HG02759 (cell line): ENCODE measurements at regions not wholly inside any gene's neighbourhood (a gene's known extent, or its start where the extent isn't known, plus 50 kb on each side); places are given as distances from the start of the nearest gene placed in this dataset.

Experiments
- ATAC-seq: cut with Tn5 transposase; IDR thresholded peaks from one replicate; pipeline ENCODE4 v1.9.1; 2021; ENCODE audit warnings: mild to moderate bottlenecking, moderate library complexity; ENCODE audit not compliant: unreplicated experiment

- ATAC-seq = no peak
Observed at GRCh38 chr3:30290479-30290878, 315.9 kb upstream of the TGFBR2 start.

- no peak for ATAC-seq
Observed at GRCh38 chr3:30292192-30292893, 314.1 kb upstream of the TGFBR2 start.

GRCh38 chr3:30293621-30294240 lies 312.7 kb upstream of the TGFBR2 start:
- ATAC-seq = no peak

GRCh38 chr3:30294241-30294667 lies 312.1 kb upstream of the TGFBR2 start:
- no peak for ATAC-seq

GRCh38 chr3:30297112-30297511 lies 309.3 kb upstream of the TGFBR2 start:
- ATAC-seq = no peak

- ATAC-seq = no peak
Observed at GRCh38 chr3:30299674-30300385, 306.6 kb upstream of the TGFBR2 start.

GRCh38 chr3:30300809-30301208 lies 305.6 kb upstream of the TGFBR2 start:
- no peak for ATAC-seq

- peak; percentile 67 for ATAC-seq
Observed at GRCh38 chr3:30302027-30302426, 304.4 kb upstream of the TGFBR2 start.

GRCh38 chr3:30303770-30304169 lies 302.6 kb upstream of the TGFBR2 start:
- ATAC-seq = no peak

- no peak for ATAC-seq
Observed at GRCh38 chr3:30305021-30305420, 301.4 kb upstream of the TGFBR2 start.

- ATAC-seq = no peak
Observed at GRCh38 chr3:30306896-30307295, 299.5 kb upstream of the TGFBR2 start.

GRCh38 chr3:30307372-30307950 lies 298.9 kb upstream of the TGFBR2 start:
- ATAC-seq = no peak

GRCh38 chr3:30308131-30308530 lies 298.3 kb upstream of the TGFBR2 start:
- no peak for ATAC-seq

- no peak for ATAC-seq
Observed at GRCh38 chr3:30309961-30310954, 296.1 kb upstream of the TGFBR2 start.

- ATAC-seq = no peak
Observed at GRCh38 chr3:30311781-30312180, 294.6 kb upstream of the TGFBR2 start.

- ATAC-seq = no peak
Observed at GRCh38 chr3:30313840-30314239, 292.6 kb upstream of the TGFBR2 start.

GRCh38 chr3:30314757-30315325 lies 291.6 kb upstream of the TGFBR2 start:
- no peak for ATAC-seq

GRCh38 chr3:30315447-30315846 lies 291.0 kb upstream of the TGFBR2 start:
- ATAC-seq = no peak

- ATAC-seq = no peak
Observed at GRCh38 chr3:30317561-30317960, 288.8 kb upstream of the TGFBR2 start.

- no peak for ATAC-seq
Observed at GRCh38 chr3:30318110-30318509, 288.3 kb upstream of the TGFBR2 start.
